Gastroesophageal sphincter (tissue), 3 donors: ENCODE measurements at regions not wholly inside any gene's neighbourhood (a gene's known extent, or its start where the extent isn't known, plus 50 kb on each side); places are given as distances from the start of the nearest gene placed in this dataset.
"Not testable (repeated sequence)": the region's sequence is repeated elsewhere in the genome, so short reads cannot be mapped to it uniquely, and the experiment has no call there.

Experiments
- POLR2A ChIP-seq, 2 donors: fragments of 450-650 bp; IDR thresholded peaks; one replicate each; pipeline ENCODE4 v1.6.1; 2017; ENCODE audit warnings: antibody characterized with exemption in 2 of 2, mild to moderate bottlenecking in 2 of 2, moderate library complexity in 1 of 2
- POLR2AphosphoS5 ChIP-seq: sonication (generic); formaldehyde crosslinking; IDR thresholded peaks from one replicate; pipeline ENCODE4 v1.6.1; 2017; ENCODE audit warnings: antibody characterized with exemption
- TF ChIP-seq, protein P1 (sequence below), 4 experiments: fragments of 200-600 bp in 2 of 4; fragments of 450-650 bp in 2 of 4; sonication (generic) in 1 of 4; IDR thresholded peaks; one replicate each; pipeline ENCODE4 v1.5.1; 2017 to 2019; ENCODE audit warnings: antibody characterized with exemption in 4 of 4, mild to moderate bottlenecking in 2 of 4, moderate library complexity in 2 of 4

DNA sequence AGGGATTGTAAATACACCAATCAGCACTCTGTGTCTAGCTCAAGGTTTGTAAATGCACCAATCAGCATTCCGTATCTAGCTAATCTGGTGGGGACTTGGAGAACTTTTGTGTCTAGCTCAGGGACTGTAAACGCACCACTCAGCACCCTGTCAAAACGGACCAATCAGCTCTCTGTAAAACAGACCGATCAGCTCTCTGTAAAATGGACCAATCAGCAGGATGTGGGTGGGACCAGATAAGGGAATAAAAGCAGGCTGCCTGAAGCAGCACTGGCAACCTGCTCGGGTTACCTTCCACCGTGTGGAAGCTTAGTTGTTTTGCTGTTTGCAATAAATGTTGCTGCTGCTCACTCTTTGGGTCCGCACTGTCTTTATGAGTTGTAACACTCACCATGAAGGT, 145.7 kb downstream of the PSAT1 start:
- not testable (repeated sequence) for TF ChIP-seq POLR2A (IDR thresholded peaks at IDR 0.05); POLR2AphosphoS5
- TF ChIP-seq, protein P1, sequence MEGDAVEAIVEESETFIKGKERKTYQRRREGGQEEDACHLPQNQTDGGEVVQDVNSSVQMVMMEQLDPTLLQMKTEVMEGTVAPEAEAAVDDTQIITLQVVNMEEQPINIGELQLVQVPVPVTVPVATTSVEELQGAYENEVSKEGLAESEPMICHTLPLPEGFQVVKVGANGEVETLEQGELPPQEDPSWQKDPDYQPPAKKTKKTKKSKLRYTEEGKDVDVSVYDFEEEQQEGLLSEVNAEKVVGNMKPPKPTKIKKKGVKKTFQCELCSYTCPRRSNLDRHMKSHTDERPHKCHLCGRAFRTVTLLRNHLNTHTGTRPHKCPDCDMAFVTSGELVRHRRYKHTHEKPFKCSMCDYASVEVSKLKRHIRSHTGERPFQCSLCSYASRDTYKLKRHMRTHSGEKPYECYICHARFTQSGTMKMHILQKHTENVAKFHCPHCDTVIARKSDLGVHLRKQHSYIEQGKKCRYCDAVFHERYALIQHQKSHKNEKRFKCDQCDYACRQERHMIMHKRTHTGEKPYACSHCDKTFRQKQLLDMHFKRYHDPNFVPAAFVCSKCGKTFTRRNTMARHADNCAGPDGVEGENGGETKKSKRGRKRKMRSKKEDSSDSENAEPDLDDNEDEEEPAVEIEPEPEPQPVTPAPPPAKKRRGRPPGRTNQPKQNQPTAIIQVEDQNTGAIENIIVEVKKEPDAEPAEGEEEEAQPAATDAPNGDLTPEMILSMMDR (IDR thresholded peaks at IDR 0.05) = not testable (repeated sequence)
